Right lobe of liver (tissue), 4 donors: ENCODE measurements at regions not wholly inside any gene's neighbourhood (a gene's known extent, or its start where the extent isn't known, plus 50 kb on each side); places are given as distances from the start of the nearest gene placed in this dataset.

Experiments used
- POLR2A ChIP-seq: fragments of 450-650 bp; IDR thresholded peaks from one replicate; pipeline ENCODE4 v1.6.1; 2017; ENCODE audit warnings: antibody characterized with exemption, mild to moderate bottlenecking
- TF ChIP-seq, protein P1 (sequence below), 4 donors: fragments of 200-600 bp in 3 of 4; fragments of 450-650 bp in 1 of 4; IDR thresholded peaks; one replicate each; pipeline versions ENCODE4 v1.5.1 to v1.8.0; 2016 to 2022; ENCODE audit warnings: antibody characterized with exemption in 4 of 4, mild to moderate bottlenecking in 2 of 4
- donor health status: DM: no; HTN: no; CAD: no.
- donor health status: DM: no; HTN: no; CAD: no.
- donor health status: DM: no; HTN: yes; CAD: no.

DNA sequence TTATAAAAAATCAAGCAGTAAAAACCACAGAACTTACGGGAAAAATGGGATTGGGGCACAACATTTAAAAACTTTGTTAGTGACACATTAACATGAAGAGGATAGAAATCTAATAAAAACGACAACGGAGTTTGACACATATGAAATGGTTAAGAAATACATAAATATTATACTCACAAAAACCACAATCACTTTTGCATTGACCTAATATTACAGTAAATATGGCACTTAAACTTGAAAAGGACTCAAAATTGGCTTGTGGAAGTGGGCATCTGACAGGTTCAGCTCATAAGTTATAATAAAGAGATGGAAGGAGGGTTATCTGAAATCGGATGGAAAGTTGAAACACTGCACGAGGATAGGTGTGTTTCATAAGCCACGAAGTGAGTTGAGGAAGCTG, 523.7 kb downstream of the TFAP2B start:
- TF ChIP-seq, protein P1, sequence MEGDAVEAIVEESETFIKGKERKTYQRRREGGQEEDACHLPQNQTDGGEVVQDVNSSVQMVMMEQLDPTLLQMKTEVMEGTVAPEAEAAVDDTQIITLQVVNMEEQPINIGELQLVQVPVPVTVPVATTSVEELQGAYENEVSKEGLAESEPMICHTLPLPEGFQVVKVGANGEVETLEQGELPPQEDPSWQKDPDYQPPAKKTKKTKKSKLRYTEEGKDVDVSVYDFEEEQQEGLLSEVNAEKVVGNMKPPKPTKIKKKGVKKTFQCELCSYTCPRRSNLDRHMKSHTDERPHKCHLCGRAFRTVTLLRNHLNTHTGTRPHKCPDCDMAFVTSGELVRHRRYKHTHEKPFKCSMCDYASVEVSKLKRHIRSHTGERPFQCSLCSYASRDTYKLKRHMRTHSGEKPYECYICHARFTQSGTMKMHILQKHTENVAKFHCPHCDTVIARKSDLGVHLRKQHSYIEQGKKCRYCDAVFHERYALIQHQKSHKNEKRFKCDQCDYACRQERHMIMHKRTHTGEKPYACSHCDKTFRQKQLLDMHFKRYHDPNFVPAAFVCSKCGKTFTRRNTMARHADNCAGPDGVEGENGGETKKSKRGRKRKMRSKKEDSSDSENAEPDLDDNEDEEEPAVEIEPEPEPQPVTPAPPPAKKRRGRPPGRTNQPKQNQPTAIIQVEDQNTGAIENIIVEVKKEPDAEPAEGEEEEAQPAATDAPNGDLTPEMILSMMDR (IDR thresholded peaks at IDR 0.05): no peak
- no peak for TF ChIP-seq POLR2A
